ENCODE measurements at regions not wholly inside any gene's neighbourhood (a gene's known extent, or its start where the extent isn't known, plus 50 kb on each side); places are given as distances from the start of the nearest gene placed in this dataset.

DNA sequence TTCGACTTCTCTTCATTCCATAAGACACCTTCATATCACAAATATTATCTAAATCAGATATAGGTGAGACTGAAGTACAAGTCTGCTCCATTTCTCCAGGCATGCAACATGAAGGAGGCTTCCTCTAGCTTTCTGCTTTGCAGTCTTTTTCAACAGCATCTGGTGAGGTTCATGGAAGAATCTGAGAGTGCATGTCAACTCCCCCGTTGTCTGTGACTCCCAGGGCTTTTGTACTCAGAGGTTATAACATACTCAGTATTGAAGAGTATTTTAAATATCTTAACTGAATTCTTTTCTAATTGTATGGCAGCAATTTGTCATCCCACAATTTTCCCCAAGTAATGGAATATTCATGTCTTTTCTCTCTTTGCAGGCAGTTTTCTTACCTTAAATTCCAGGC, 448.7 kb downstream of the CDH8 start:
- TF ChIP-seq, protein P1, sequence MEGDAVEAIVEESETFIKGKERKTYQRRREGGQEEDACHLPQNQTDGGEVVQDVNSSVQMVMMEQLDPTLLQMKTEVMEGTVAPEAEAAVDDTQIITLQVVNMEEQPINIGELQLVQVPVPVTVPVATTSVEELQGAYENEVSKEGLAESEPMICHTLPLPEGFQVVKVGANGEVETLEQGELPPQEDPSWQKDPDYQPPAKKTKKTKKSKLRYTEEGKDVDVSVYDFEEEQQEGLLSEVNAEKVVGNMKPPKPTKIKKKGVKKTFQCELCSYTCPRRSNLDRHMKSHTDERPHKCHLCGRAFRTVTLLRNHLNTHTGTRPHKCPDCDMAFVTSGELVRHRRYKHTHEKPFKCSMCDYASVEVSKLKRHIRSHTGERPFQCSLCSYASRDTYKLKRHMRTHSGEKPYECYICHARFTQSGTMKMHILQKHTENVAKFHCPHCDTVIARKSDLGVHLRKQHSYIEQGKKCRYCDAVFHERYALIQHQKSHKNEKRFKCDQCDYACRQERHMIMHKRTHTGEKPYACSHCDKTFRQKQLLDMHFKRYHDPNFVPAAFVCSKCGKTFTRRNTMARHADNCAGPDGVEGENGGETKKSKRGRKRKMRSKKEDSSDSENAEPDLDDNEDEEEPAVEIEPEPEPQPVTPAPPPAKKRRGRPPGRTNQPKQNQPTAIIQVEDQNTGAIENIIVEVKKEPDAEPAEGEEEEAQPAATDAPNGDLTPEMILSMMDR (IDR thresholded peaks at IDR 0.05; ENCODE audit: poor library complexity, severe bottlenecking): no peak
- TF ChIP-seq POLR2AphosphoS5 (IDR thresholded peaks at IDR 0.05) (no peak), EZH2 (IDR thresholded peaks at IDR 0.05; ENCODE audit: borderline replicate concordance, insufficient read depth, low read length, poor library complexity, severe bottlenecking) (no peak), EP300 (conservative IDR thresholded peaks at IDR 0.05; ENCODE audit: poor library complexity, severe bottlenecking) (no peak), MXI1 (conservative IDR thresholded peaks at IDR 0.05; ENCODE audit: poor library complexity, severe bottlenecking) (no peak), RAD21 (conservative IDR thresholded peaks at IDR 0.05) (no peak), SMC3 (conservative IDR thresholded peaks at IDR 0.05; ENCODE audit: poor library complexity) (no peak)
- TF ChIP-seq, protein P2, sequence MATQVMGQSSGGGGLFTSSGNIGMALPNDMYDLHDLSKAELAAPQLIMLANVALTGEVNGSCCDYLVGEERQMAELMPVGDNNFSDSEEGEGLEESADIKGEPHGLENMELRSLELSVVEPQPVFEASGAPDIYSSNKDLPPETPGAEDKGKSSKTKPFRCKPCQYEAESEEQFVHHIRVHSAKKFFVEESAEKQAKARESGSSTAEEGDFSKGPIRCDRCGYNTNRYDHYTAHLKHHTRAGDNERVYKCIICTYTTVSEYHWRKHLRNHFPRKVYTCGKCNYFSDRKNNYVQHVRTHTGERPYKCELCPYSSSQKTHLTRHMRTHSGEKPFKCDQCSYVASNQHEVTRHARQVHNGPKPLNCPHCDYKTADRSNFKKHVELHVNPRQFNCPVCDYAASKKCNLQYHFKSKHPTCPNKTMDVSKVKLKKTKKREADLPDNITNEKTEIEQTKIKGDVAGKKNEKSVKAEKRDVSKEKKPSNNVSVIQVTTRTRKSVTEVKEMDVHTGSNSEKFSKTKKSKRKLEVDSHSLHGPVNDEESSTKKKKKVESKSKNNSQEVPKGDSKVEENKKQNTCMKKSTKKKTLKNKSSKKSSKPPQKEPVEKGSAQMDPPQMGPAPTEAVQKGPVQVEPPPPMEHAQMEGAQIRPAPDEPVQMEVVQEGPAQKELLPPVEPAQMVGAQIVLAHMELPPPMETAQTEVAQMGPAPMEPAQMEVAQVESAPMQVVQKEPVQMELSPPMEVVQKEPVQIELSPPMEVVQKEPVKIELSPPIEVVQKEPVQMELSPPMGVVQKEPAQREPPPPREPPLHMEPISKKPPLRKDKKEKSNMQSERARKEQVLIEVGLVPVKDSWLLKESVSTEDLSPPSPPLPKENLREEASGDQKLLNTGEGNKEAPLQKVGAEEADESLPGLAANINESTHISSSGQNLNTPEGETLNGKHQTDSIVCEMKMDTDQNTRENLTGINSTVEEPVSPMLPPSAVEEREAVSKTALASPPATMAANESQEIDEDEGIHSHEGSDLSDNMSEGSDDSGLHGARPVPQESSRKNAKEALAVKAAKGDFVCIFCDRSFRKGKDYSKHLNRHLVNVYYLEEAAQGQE (IDR thresholded peaks at IDR 0.05; ENCODE audit: borderline replicate concordance): no peak

Measured in neural cell (in vitro differentiated cells).